ENCODE measurements at regions not wholly inside any gene's neighbourhood (a gene's known extent, or its start where the extent isn't known, plus 50 kb on each side); places are given as distances from the start of the nearest gene placed in this dataset.

GRCh38 chr22:44630826-44631225 lies 71.2 kb upstream of the PRR5 start:
- TF ChIP-seq CTCF (IDR thresholded peaks at IDR 0.05) (no peak), POLR2AphosphoS5 (IDR thresholded peaks at IDR 0.05) (no peak), POLR2A (IDR thresholded peaks at IDR 0.05) (no peak), EP300 (IDR thresholded peaks at IDR 0.05; ENCODE audit: low read depth) (no peak)

All from transverse colon (tissue), 4 donors.